ENCODE measurements at regions not wholly inside any gene's neighbourhood (a gene's known extent, or its start where the extent isn't known, plus 50 kb on each side); places are given as distances from the start of the nearest gene placed in this dataset.

DNA sequence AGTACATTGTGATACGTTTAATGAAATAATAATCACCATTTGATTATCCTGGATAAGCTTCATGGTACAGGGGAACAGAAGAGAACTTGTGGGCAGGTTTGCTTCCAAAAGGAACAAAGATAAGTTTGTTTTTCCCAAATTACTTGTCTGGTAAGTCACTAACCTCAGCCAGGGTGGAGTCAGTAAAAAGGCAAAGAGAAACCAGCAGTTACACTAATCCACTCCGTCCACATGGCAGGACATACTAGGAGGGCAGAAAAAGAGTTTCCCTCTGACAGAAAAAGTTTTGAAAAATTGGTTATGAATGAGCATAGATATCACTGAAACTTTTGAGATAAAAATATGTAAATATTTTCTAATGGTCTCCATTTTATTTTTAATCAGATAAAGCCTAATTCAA is 285.9 kb downstream of the IL15 start:
- no peak for DNase-seq

DNA sequence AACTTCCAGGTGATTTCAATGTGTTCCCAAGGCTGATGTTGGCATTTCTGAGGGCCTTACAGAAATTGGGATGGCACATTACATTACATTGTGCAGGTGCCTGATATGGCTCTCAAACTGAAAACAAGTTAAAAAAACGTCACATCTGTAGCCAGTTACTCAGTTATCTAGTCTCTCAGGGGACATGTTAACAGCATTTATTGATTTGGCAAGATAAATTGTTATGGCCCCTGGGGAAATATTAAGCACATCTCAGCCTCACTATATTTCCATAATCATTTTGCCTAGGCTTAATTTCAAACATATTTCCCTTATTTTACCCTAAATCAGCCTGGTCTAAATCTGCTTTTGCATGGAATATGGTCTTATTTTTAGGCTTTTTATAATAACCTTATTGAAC is 290.0 kb downstream of the IL15 start:
- peak; percentile 11 for DNase-seq

DNA sequence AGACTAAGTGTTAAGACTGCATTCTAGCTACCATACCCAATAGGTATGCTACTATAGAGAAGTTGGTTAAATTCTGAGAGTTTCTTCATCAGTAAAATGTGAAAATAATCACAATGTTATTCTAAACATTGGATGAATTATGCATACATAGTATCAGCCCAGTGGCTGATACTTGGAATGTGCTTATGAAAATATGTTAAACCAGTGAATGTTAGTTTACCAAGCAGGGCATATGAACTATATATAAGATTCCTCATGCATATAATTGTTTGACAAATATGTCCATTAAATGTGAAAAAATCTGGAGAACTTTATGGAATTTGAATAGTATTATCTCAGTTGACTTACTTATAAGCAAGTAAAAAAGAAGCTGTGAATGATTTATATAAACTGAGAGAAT is 296.1 kb downstream of the IL15 start:
- DNase-seq: no peak

DNA sequence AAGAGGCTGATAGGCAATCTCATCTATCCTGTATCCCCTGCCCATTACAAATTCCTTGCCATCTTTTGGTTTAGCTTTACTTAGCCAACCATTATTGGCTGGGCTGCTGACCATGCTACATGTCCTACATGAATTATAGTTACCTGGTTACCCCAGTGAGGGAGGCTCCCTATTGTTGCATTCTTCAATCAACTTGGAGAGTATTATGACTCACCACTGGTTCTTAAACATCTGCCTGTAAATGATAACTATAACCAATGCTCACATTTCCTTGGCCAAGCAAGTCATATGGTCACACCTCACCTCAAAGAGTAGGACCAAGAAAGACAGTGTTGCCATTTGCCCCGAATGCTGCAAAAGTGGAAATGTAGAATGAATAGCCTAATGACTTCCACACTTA is 297.6 kb downstream of the IL15 start:
- DNase-seq: no peak

DNA sequence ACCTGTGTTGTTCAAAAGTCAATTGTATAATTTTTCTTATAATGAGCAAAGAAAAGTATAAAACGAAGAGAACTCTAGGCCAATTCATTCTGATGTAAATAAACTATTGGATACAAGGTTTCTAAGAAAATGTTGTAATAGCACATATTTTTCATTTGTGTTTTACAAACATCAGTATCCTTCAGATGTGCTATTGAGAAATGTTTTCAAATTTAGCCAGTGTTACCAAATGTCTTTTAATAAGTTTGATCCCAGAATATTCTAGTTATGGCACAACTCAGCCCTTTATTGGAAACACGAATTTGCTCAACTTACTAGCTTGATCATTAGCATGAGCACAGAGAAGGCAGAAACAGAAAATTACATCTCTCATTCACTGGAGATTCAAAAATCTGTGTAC is 319.3 kb downstream of the IL15 start:
- no peak for DNase-seq

DNA sequence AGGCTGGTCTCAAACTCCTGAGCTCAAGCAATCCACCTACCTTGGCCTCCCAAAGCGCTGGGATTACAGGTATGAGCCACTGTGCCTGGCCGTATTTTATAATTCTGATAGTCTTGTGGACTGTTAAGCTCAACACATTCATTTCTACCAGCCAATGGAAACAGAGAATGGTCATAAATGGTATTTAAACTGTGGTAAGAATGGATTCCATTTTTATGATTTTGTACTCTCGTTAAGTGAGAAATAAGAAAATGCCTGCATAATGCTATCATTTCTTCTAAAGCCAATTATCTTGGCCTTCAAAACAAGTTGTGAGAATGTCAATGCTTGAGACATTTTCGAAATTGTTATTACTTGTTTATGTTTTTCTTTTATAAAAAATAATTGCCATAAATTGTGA is 321.0 kb downstream of the IL15 start:
- DNase-seq: no peak

DNA sequence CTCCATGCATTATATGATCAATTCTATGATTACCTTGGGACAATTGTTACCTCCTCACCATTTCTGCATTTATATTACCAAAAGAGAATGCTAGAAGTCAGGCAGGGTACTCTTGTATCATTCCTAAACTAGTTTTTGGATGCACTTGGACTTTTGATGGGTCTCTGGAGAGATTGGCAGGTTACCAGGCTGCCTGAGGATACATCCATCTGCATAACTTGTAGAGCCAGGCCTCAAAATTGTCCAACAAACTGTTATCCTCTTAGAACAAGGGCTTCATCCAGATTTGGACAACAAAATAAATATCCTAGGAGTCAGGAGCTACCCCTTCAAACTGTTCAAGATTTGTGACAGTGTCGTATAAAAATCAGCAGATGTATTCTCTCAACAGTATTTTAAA is 326.1 kb downstream of the IL15 start:
- no peak for DNase-seq

DNA sequence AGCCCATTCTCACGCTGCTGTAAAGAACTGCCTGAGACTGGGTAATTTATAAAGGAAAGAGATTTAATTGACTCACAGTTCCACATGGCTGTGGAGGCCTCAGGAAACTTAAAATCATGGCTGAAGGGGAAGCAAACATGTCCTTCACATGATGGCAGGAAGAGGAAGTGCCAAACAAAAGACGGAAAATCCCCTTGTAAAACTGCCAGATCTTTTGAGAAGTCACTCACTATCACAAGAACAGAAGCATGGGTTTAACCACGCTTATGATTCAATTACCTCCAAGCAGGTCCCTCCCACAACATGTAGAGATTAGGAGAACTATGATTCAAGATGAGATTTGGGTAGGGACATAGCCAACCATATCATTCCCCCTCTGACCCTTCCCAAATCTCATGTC is 335.5 kb downstream of the IL15 start:
- no peak for DNase-seq

DNA sequence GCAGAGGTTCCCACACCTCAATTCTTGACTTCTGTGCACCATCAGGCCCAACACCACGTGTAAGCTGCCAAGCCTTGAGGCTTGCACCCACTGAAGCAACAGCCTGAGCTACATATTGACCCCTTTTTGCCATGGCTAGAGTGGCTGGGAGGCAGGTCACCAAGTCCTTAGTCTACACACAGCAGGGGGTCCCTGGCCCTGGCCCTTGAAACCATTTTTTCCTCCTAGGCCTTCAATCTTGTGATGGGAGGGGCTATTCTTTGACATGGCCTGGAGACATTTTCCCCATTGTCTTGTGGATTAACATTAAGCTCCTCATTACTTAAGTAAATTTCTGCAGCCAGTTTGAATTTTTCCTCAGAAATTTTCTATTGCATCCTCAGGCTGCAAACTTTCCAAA is 336.6 kb downstream of the IL15 start:
- DNase-seq: no peak

Measured in skin of body (tissue), 1 donor.